Progenitor cell of endocrine pancreas (in vitro differentiated cells): ENCODE measurements at regions not wholly inside any gene's neighbourhood (a gene's known extent, or its start where the extent isn't known, plus 50 kb on each side); places are given as distances from the start of the nearest gene placed in this dataset.
A peak's percentile ranks its signal among the peaks of the same experiment; 100 is the strongest.

ENCODE experiments used
- DNase-seq: peaks from one replicate; pipeline ENCODE4 v3.0.0; 2021; ENCODE audit warnings: low spot score; ENCODE audit not compliant: unreplicated experiment
- H3K27ac Mint-ChIP-seq: 2 replicates; pipeline ENCODE4 v1.8.0; 2021; ENCODE audit warnings: mild to moderate bottlenecking, moderate library complexity, mixed read lengths
- H3K27me3 Mint-ChIP-seq: 2 replicates; pipeline ENCODE4 v1.8.0; 2021; ENCODE audit warnings: mixed read lengths
- H3K36me3 Mint-ChIP-seq: 2 replicates; pipeline ENCODE4 v1.8.0; 2022; ENCODE audit warnings: mixed read lengths; ENCODE audit not compliant: insufficient read depth
- H3K4me1 Mint-ChIP-seq: 2 replicates; pipeline ENCODE4 v1.8.0; 2021; ENCODE audit warnings: low read depth, mixed read lengths
- H3K4me3 Mint-ChIP-seq: 2 replicates; pipeline ENCODE4 v1.8.0; 2021; ENCODE audit warnings: low read depth, mild to moderate bottlenecking, moderate library complexity, mixed read lengths
- H3K9me3 Mint-ChIP-seq: 2 replicates; pipeline ENCODE4 v1.8.0; 2021; ENCODE audit warnings: low read depth, mixed read lengths
- CTCF ChIP-seq: fragments of 200-600 bp; sonication (generic); IDR thresholded peaks from one replicate; pipeline ENCODE4 v1.5.0; 2021; ENCODE audit warnings: antibody characterized with exemption, mild to moderate bottlenecking; ENCODE audit not compliant: unreplicated experiment

GRCh38 chr21:16309250-16309971, 579.6 kb downstream of the USP25 start:
- H3K27ac Mint-ChIP-seq = no peak overlapping the region
- H3K9me3 Mint-ChIP-seq = no peaks in the 10 kb centered on the region
- no peak for TF ChIP-seq CTCF
- H3K4me1 Mint-ChIP-seq = peaks cover 10% of the 10 kb centered on the region
- no peak for DNase-seq
- H3K4me3 Mint-ChIP-seq = no peak overlapping the region
- no peaks in the 10 kb centered on the region for H3K27me3 Mint-ChIP-seq
- H3K36me3 Mint-ChIP-seq = no peaks in the 10 kb centered on the region

- DNase-seq = no peak
- Mint-ChIP-seq H3K4me1 (peaks cover 10% of the 10 kb centered on the region), H3K27me3 (no peaks in the 10 kb centered on the region), H3K9me3 (no peaks in the 10 kb centered on the region), H3K4me3 (no peak overlapping the region), H3K27ac (peak overlapping the region; percentile 11), H3K36me3 (no peaks in the 10 kb centered on the region)
- no peak for TF ChIP-seq CTCF
These were observed 580.4 kb downstream of the USP25 start for GRCh38 chr21:16310176-16310575.

GRCh38 chr21:16311229-16311628, 581.4 kb downstream of the USP25 start:
- no peaks in the 10 kb centered on the region for H3K36me3 Mint-ChIP-seq
- H3K27ac Mint-ChIP-seq = no peak overlapping the region
- no peak for TF ChIP-seq CTCF
- no peaks in the 10 kb centered on the region for H3K9me3 Mint-ChIP-seq
- H3K27me3 Mint-ChIP-seq = no peaks in the 10 kb centered on the region
- no peak for DNase-seq
- H3K4me3 Mint-ChIP-seq = no peak overlapping the region
- H3K4me1 Mint-ChIP-seq = peaks cover 8% of the 10 kb centered on the region

GRCh38 chr21:16312321-16312720, 582.5 kb downstream of the USP25 start:
- Mint-ChIP-seq H3K27me3 (no peaks in the 10 kb centered on the region), H3K4me1 (peaks cover 10% of the 10 kb centered on the region), H3K9me3 (no peaks in the 10 kb centered on the region), H3K36me3 (no peaks in the 10 kb centered on the region), H3K4me3 (no peak overlapping the region), H3K27ac (no peak overlapping the region)
- DNase-seq = no peak
- no peak for TF ChIP-seq CTCF

- H3K9me3 Mint-ChIP-seq = no peaks in the 10 kb centered on the region
- H3K27ac Mint-ChIP-seq = no peak overlapping the region
- H3K36me3 Mint-ChIP-seq = no peaks in the 10 kb centered on the region
- no peak overlapping the region for H3K4me3 Mint-ChIP-seq
- peaks cover 6% of the 10 kb centered on the region for H3K4me1 Mint-ChIP-seq
- no peak for TF ChIP-seq CTCF
- H3K27me3 Mint-ChIP-seq = no peaks in the 10 kb centered on the region
- no peak for DNase-seq
These were observed 585.4 kb downstream of the USP25 start for GRCh38 chr21:16315223-16315622.
